ENCODE measurements at regions not wholly inside any gene's neighbourhood (a gene's known extent, or its start where the extent isn't known, plus 50 kb on each side); places are given as distances from the start of the nearest gene placed in this dataset.

GRCh38 chr1:208298593-208299269 is 54.5 kb upstream of the PLXNA2 start:
- DNase-seq (ENCODE audit: low spot score in 2 of 2) (no peak), FAIRE-seq (no peak)

GRCh38 chr1:208300084-208300770 is 56.0 kb upstream of the PLXNA2 start:
- FAIRE-seq (no peak), DNase-seq (ENCODE audit: low spot score in 2 of 2) (no peak)

GRCh38 chr1:208302699-208303238 is 58.6 kb upstream of the PLXNA2 start:
- no peak for FAIRE-seq
- no peak for DNase-seq (ENCODE audit: low spot score in 2 of 2)

GRCh38 chr1:208303743-208304712 is 59.8 kb upstream of the PLXNA2 start:
- DNase-seq (ENCODE audit: low spot score in 2 of 2), result no peak

GRCh38 chr1:208308221-208308620 is 64.0 kb upstream of the PLXNA2 start:
- DNase-seq (ENCODE audit: low spot score in 2 of 2), result no peak
- FAIRE-seq, result no peak

More at GRCh38 chr1:208303743-208304712, 59.8 kb upstream of the PLXNA2 start:
- FAIRE-seq, result no peak

- FAIRE-seq, result no peak
- DNase-seq (ENCODE audit: low spot score in 2 of 2), result no peak
Measured at GRCh38 chr1:208309771-208310170, 65.6 kb upstream of the PLXNA2 start.

- FAIRE-seq, result no peak
- no peak for DNase-seq (ENCODE audit: low spot score in 2 of 2)
Measured at GRCh38 chr1:208312706-208313105, 68.5 kb upstream of the PLXNA2 start.

GRCh38 chr1:208314431-208314830 is 70.2 kb upstream of the PLXNA2 start:
- FAIRE-seq (no peak), DNase-seq (ENCODE audit: low spot score in 2 of 2) (no peak)

GRCh38 chr1:208318150-208318734 is 74.1 kb upstream of the PLXNA2 start:
- FAIRE-seq, result no peak
- no peak for DNase-seq (ENCODE audit: low spot score in 2 of 2)

GRCh38 chr1:208324005-208324404 is 79.8 kb upstream of the PLXNA2 start:
- DNase-seq (ENCODE audit: low spot score in 2 of 2), result no peak
- no peak for FAIRE-seq

- no peak for FAIRE-seq
- no peak for DNase-seq (ENCODE audit: low spot score in 2 of 2)
Measured at GRCh38 chr1:208326033-208326432, 81.8 kb upstream of the PLXNA2 start.

- FAIRE-seq, result no peak
Measured at GRCh38 chr1:208329300-208329699, 85.1 kb upstream of the PLXNA2 start.

GRCh38 chr1:208332036-208332773 is 88.0 kb upstream of the PLXNA2 start:
- DNase-seq (ENCODE audit: low spot score in 2 of 2) (no peak), FAIRE-seq (no peak)

More at GRCh38 chr1:208329300-208329699, 85.1 kb upstream of the PLXNA2 start:
- no peak for DNase-seq (ENCODE audit: low spot score in 2 of 2)

GRCh38 chr1:208332774-208333126 is 88.6 kb upstream of the PLXNA2 start:
- FAIRE-seq (no peak), DNase-seq (ENCODE audit: low spot score in 2 of 2) (no peak)

- FAIRE-seq, result no peak
- no peak for DNase-seq (ENCODE audit: low spot score in 2 of 2)
Measured at GRCh38 chr1:208333676-208334075, 89.5 kb upstream of the PLXNA2 start.

GRCh38 chr1:208335371-208336136 is 91.4 kb upstream of the PLXNA2 start:
- FAIRE-seq (no peak), DNase-seq (ENCODE audit: low spot score in 2 of 2) (no peak)

GRCh38 chr1:208336137-208336518 is 91.9 kb upstream of the PLXNA2 start:
- FAIRE-seq (no peak), DNase-seq (ENCODE audit: low spot score in 2 of 2) (no peak)

GRCh38 chr1:208339911-208340310 is 95.7 kb upstream of the PLXNA2 start:
- FAIRE-seq, result no peak

GRCh38 chr1:208343226-208343625 is 99.0 kb upstream of the PLXNA2 start:
- DNase-seq (ENCODE audit: low spot score in 2 of 2) (no peak), FAIRE-seq (no peak)

More at GRCh38 chr1:208339911-208340310, 95.7 kb upstream of the PLXNA2 start:
- no peak for DNase-seq (ENCODE audit: low spot score in 2 of 2)
